ENCODE measurements at regions not wholly inside any gene's neighbourhood (a gene's known extent, or its start where the extent isn't known, plus 50 kb on each side); places are given as distances from the start of the nearest gene placed in this dataset.

DNA sequence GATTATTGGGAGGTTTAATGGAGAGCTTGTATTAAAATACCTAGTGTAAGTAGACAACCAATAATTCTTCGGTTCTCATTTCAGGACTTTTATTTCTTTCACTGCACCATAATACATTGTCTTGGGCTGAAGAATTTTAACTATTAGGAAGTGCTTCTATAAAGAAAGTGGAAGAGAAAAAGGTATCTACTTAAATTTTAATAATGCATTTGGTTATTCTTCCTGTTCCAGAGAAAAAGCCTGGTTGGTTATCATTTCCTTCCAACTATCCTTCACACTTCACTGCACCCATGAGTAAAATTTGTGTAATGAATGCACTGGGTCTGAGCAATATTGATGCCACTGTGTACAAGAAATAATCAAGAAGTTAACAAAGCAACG lies 629.0 kb upstream of the DPP6 start:
- no peak overlapping the region for H3K4me3 ChIP-seq (ENCODE audit: low read length)
- DNase-seq (ENCODE audit: low read depth): no peak
- TF ChIP-seq, protein P1, sequence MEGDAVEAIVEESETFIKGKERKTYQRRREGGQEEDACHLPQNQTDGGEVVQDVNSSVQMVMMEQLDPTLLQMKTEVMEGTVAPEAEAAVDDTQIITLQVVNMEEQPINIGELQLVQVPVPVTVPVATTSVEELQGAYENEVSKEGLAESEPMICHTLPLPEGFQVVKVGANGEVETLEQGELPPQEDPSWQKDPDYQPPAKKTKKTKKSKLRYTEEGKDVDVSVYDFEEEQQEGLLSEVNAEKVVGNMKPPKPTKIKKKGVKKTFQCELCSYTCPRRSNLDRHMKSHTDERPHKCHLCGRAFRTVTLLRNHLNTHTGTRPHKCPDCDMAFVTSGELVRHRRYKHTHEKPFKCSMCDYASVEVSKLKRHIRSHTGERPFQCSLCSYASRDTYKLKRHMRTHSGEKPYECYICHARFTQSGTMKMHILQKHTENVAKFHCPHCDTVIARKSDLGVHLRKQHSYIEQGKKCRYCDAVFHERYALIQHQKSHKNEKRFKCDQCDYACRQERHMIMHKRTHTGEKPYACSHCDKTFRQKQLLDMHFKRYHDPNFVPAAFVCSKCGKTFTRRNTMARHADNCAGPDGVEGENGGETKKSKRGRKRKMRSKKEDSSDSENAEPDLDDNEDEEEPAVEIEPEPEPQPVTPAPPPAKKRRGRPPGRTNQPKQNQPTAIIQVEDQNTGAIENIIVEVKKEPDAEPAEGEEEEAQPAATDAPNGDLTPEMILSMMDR (IDR thresholded peaks at IDR 0.05; ENCODE audit: insufficient read depth, low read depth, low read length, missing control alignments): no peak

DNA sequence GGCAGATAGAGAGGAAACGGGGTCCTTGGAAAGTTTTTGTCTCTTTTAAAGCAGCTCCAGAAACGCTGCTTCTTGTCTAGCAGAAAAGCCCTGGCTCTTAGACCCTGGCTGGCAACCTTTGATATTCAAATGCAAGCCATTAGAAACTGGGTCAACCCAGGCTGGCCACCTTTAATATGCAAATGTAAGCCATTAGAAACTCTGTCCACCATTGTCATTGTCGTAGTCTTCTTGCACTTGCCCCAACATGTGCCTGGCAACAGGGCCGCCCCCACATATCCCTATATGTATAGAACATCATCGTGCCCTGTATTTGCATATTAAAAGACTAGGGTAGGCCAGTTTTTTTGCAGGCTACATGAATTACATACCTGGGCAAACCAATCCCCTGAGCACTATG lies 621.3 kb upstream of the DPP6 start:
- TF ChIP-seq, protein P1 (IDR thresholded peaks at IDR 0.05; ENCODE audit: insufficient read depth, low read depth, low read length, missing control alignments): no peak

GRCh38 chr7:153432063-153432462 lies 620.1 kb upstream of the DPP6 start:
- H3K4me3 ChIP-seq (ENCODE audit: low read length): no peak overlapping the region
- TF ChIP-seq, protein P1 (IDR thresholded peaks at IDR 0.05; ENCODE audit: insufficient read depth, low read depth, low read length, missing control alignments): no peak
- no peak for DNase-seq (ENCODE audit: low read depth)

More for the DNA sequence above, 621.3 kb upstream of the DPP6 start:
- no peak overlapping the region for H3K4me3 ChIP-seq (ENCODE audit: low read length)
- DNase-seq (ENCODE audit: low read depth): no peak

DNA sequence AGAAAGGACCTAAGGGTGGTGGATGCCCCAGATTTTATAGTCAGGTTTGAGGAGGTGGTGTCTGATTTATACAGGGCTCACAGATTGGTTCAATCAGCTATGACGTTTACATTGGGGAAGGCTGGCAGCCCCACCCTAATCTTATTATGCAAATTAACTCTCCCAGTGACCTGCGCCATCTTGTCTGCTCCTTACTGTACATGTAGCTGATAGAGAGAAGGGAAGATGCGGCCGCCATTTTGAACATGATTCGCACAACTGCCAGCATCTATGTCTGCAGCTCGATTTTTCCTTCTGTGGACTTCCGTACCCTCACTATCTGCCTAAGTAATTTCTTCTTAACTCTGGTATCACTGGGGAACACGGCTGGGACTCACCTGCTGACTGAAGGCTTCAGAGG lies 619.0 kb upstream of the DPP6 start:
- DNase-seq (ENCODE audit: low read depth): no peak
- H3K4me3 ChIP-seq (ENCODE audit: low read length): no peak overlapping the region
- TF ChIP-seq, protein P1 (IDR thresholded peaks at IDR 0.05; ENCODE audit: insufficient read depth, low read depth, low read length, missing control alignments): no peak

- H3K4me3 ChIP-seq (ENCODE audit: low read length): no peak overlapping the region
- no peak for DNase-seq (ENCODE audit: low read depth)
- TF ChIP-seq, protein P1 (IDR thresholded peaks at IDR 0.05; ENCODE audit: insufficient read depth, low read depth, low read length, missing control alignments): no peak
These were observed 611.5 kb upstream of the DPP6 start for GRCh38 chr7:153440715-153441114.

- TF ChIP-seq, protein P1 (IDR thresholded peaks at IDR 0.05; ENCODE audit: insufficient read depth, low read depth, low read length, missing control alignments): no peak
- no peak for DNase-seq (ENCODE audit: low read depth)
- H3K4me3 ChIP-seq (ENCODE audit: low read length): no peak overlapping the region
These were observed 609.0 kb upstream of the DPP6 start for GRCh38 chr7:153443032-153443701.

DNA sequence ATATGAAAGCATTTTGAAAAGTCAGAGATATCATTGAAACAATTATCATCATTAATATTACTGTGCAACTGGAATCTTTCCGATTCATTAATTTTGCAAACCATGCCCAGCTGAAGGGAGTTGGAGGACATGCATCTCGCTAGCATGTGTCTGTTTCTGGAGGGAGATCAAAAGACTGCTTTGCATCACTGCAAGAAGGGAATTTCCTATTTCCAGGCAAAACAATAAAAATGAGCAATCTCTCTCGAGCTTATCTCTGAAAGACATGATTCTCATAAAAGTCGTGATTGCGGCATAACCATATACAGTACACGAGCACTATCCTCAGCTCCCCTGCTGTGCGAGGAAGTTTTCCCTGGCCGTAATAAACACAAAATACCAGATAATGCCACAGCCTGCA lies 607.6 kb upstream of the DPP6 start:
- TF ChIP-seq, protein P1 (IDR thresholded peaks at IDR 0.05; ENCODE audit: insufficient read depth, low read depth, low read length, missing control alignments): no peak
- no peak overlapping the region for H3K4me3 ChIP-seq (ENCODE audit: low read length)
- no peak for DNase-seq (ENCODE audit: low read depth)

Measured in epithelial cell of esophagus (primary cell).